CD4-positive, alpha-beta memory T cell (primary cell): ENCODE measurements at regions not wholly inside any gene's neighbourhood (a gene's known extent, or its start where the extent isn't known, plus 50 kb on each side); places are given as distances from the start of the nearest gene placed in this dataset.

Experiments used
- CTCF ChIA-PET: fragments of 350-600 bp; sonication (Branson Sonifier 250); formaldehyde crosslinking; loops from one replicate; lab custom pipeline; 2021; ENCODE audit warnings: inconsistent platforms; ENCODE audit not compliant: partially characterized antibody; lab: Charles Lee
- POLR2A ChIA-PET: fragments of 350-600 bp; sonication (Branson Sonifier 250); formaldehyde crosslinking; loops from one replicate; lab custom pipeline; 2021; ENCODE audit not compliant: partially characterized antibody; lab: Charles Lee
- DNase-seq, 5 donors: peaks; one replicate each; pipeline versions ENCODE4 v3.0.0 to v3.0.0-alpha.2; 2020 to 2022; ENCODE audit warnings: mixed read lengths in 1 of 5
- H3K27ac ChIP-seq: one replicate; pipeline ENCODE4 v1.7.0; 2013; ENCODE audit warnings: low read depth, low read length
- H3K27me3 ChIP-seq: 2 replicates; pipeline ENCODE4 v1.7.0; 2013; ENCODE audit warnings: mild to moderate bottlenecking, low read length, moderate library complexity; ENCODE audit not compliant: insufficient read depth
- H3K36me3 ChIP-seq: 2 replicates; pipeline ENCODE4 v1.7.0; 2013; ENCODE audit warnings: mild to moderate bottlenecking, low read length, moderate library complexity; ENCODE audit not compliant: insufficient read depth
- H3K4me1 ChIP-seq: 2 replicates; pipeline ENCODE4 v1.7.0; 2013; ENCODE audit warnings: mild to moderate bottlenecking, low read length, moderate library complexity; ENCODE audit not compliant: insufficient read depth
- H3K4me3 ChIP-seq, 2 donors: one replicate each; pipeline ENCODE4 v1.7.0; 2013; ENCODE audit warnings: low read length in 2 of 2, mild to moderate bottlenecking in 1 of 2
- H3K9me3 ChIP-seq, 2 donors: one replicate each; pipeline ENCODE4 v1.7.0; 2013; ENCODE audit warnings: low read length in 2 of 2, control low read depth in 1 of 2; ENCODE audit not compliant: control insufficient read depth in 1 of 2
- H3K27ac Mint-ChIP-seq, 7 donors: one replicate each; pipeline ENCODE4 v1.8.0; 2020 to 2021; ENCODE audit warnings: mixed read lengths in 7 of 7, mild to moderate bottlenecking in 6 of 7, inconsistent platforms in 3 of 7, moderate library complexity in 3 of 7
- H3K27me3 Mint-ChIP-seq, 2 donors: one replicate each; pipeline ENCODE4 v1.8.0; 2020 to 2021; ENCODE audit warnings: mixed read lengths in 2 of 2
- H3K36me3 Mint-ChIP-seq, 2 donors: one replicate each; pipeline ENCODE4 v1.8.0; 2020 to 2021; ENCODE audit warnings: mixed read lengths in 2 of 2, inconsistent platforms in 1 of 2, mild to moderate bottlenecking in 1 of 2
- H3K4me1 Mint-ChIP-seq, 4 donors: one replicate each; pipeline ENCODE4 v1.8.0; 2020 to 2021; ENCODE audit warnings: mixed read lengths in 4 of 4, mild to moderate bottlenecking in 1 of 4
- H3K4me3 Mint-ChIP-seq, 8 donors: one replicate each; pipeline ENCODE4 v1.8.0; 2020 to 2021; ENCODE audit warnings: mixed read lengths in 8 of 8, mild to moderate bottlenecking in 7 of 8, moderate library complexity in 6 of 8, inconsistent platforms in 3 of 8
- H3K9me3 Mint-ChIP-seq, 8 donors: one replicate each; pipeline ENCODE4 v1.8.0; 2020 to 2021; ENCODE audit warnings: mixed read lengths in 8 of 8, mild to moderate bottlenecking in 5 of 8, inconsistent platforms in 3 of 8, moderate library complexity in 1 of 8
- intact Hi-C: fragments of 100-400 bp; cut with micrococcal nuclease; formaldehyde crosslinking; loops from one replicate; pipeline ENCODE4 v1.15.1; 2023

- intact Hi-C loops, result loop anchor here (1.0 to 5.0 kb wide), 6 partner anchors 176 to 676 kb away; partner anchors contain the start of genes CHST11 and TXNRD1
- ChIA-PET POLR2A (no interaction called here), CTCF (interaction anchor here (3.4 kb wide), 1 partner anchor 495 kb away, joined by 37 read pairs; no protein-coding TSS in a partner anchor)
- Mint-ChIP-seq H3K36me3 (no peaks in the 10 kb centered on the region), H3K4me3 (no peak overlapping the region), H3K27ac (no peak overlapping the region), H3K27me3 (no peaks in the 10 kb centered on the region), H3K4me1 (peaks cover 0 to 2% (median 0%) of the 10 kb centered on the region in 4 donors), H3K9me3 (peaks cover 0 to 2% (median 0%) of the 10 kb centered on the region in 8 donors)
- H3K36me3 ChIP-seq, result no peaks in the 10 kb centered on the region
- H3K27me3 ChIP-seq, result no peaks in the 10 kb centered on the region
- peak in 4 of 5 donors; percentile 27 to 31 (median 30) for DNase-seq
- H3K4me1 ChIP-seq, result no peaks in the 10 kb centered on the region
- no peak overlapping the region for H3K4me3 ChIP-seq
- H3K27ac ChIP-seq, result no peak overlapping the region
- H3K9me3 ChIP-seq, result no peaks in the 10 kb centered on the region
Observed at GRCh38 chr12:104877103-104877705, 80.9 kb downstream of the SLC41A2 start.

- Mint-ChIP-seq H3K27ac (no peak overlapping the region), H3K9me3 (peaks cover 0 to 2% (median 0%) of the 10 kb centered on the region in 8 donors), H3K27me3 (peaks cover 0 to 2% of the 10 kb centered on the region in 2 donors), H3K4me1 (peaks cover 0 to 2% (median 0%) of the 10 kb centered on the region in 4 donors), H3K36me3 (no peaks in the 10 kb centered on the region), H3K4me3 (no peak overlapping the region)
- CTCF ChIA-PET, result interaction anchor here (1.5 kb wide), 1 partner anchor 492 kb away, joined by 7 read pairs; no protein-coding TSS in a partner anchor
- no peaks in the 10 kb centered on the region for H3K27me3 ChIP-seq
- no peak overlapping the region for H3K4me3 ChIP-seq
- POLR2A ChIA-PET, result no interaction called here
- H3K27ac ChIP-seq, result no peak overlapping the region
- no peaks in the 10 kb centered on the region for H3K36me3 ChIP-seq
- intact Hi-C loops, result no loop called here
- no peaks in the 10 kb centered on the region for H3K9me3 ChIP-seq
- DNase-seq, result no peak
- no peaks in the 10 kb centered on the region for H3K4me1 ChIP-seq
Observed at GRCh38 chr12:104873374-104873773, 84.7 kb downstream of the SLC41A2 start.

- DNase-seq, result no peak
- H3K4me3 Mint-ChIP-seq, result no peak overlapping the region
- no peak overlapping the region for H3K27ac ChIP-seq
- CTCF ChIA-PET, result interaction anchor here (1.0 kb wide), 1 partner anchor 489 kb away, joined by 4 read pairs; no protein-coding TSS in a partner anchor
- no peaks in the 10 kb centered on the region for H3K27me3 ChIP-seq
- H3K27ac Mint-ChIP-seq, result no peak overlapping the region
- H3K4me3 ChIP-seq, result no peak overlapping the region
- no peaks in the 10 kb centered on the region for H3K9me3 Mint-ChIP-seq
- no peaks in the 10 kb centered on the region for H3K36me3 ChIP-seq
- no peaks in the 10 kb centered on the region for H3K9me3 ChIP-seq
- intact Hi-C loops, result no loop called here
- H3K4me1 ChIP-seq, result no peaks in the 10 kb centered on the region
- H3K36me3 Mint-ChIP-seq, result no peaks in the 10 kb centered on the region
- H3K27me3 Mint-ChIP-seq, result peaks cover 0 to 2% of the 10 kb centered on the region in 2 donors
- H3K4me1 Mint-ChIP-seq, result peaks cover 0 to 2% (median 0%) of the 10 kb centered on the region in 4 donors
- POLR2A ChIA-PET, result no interaction called here
Observed at GRCh38 chr12:104870797-104871196, 87.3 kb downstream of the SLC41A2 start.

GRCh38 chr12:104866291-104866690, 91.8 kb downstream of the SLC41A2 start:
- Histone ChIP-seq H3K27ac (no peak overlapping the region), H3K4me3 (no peak overlapping the region), H3K9me3 (no peaks in the 10 kb centered on the region), H3K27me3 (no peaks in the 10 kb centered on the region), H3K4me1 (no peaks in the 10 kb centered on the region), H3K36me3 (no peaks in the 10 kb centered on the region)
- CTCF ChIA-PET, result no interaction called here
- H3K4me3 Mint-ChIP-seq, result no peak overlapping the region
- H3K36me3 Mint-ChIP-seq, result no peaks in the 10 kb centered on the region
- peaks cover 0 to 2% (median 0%) of the 10 kb centered on the region in 4 donors for H3K4me1 Mint-ChIP-seq
- intact Hi-C loops, result no loop called here
- H3K9me3 Mint-ChIP-seq, result no peaks in the 10 kb centered on the region
- POLR2A ChIA-PET, result no interaction called here
- no peak for DNase-seq
- no peak overlapping the region for H3K27ac Mint-ChIP-seq
- peaks cover 0 to 2% of the 10 kb centered on the region in 2 donors for H3K27me3 Mint-ChIP-seq

GRCh38 chr12:104865080-104865479, 93.0 kb downstream of the SLC41A2 start:
- no peak for DNase-seq
- Histone ChIP-seq H3K4me1 (no peaks in the 10 kb centered on the region), H3K9me3 (no peaks in the 10 kb centered on the region), H3K27ac (no peak overlapping the region), H3K36me3 (no peaks in the 10 kb centered on the region), H3K27me3 (no peaks in the 10 kb centered on the region), H3K4me3 (no peak overlapping the region)
- ChIA-PET POLR2A (no interaction called here), CTCF (interaction anchor here (1.6 kb wide), 1 partner anchor 74 kb away, joined by 4 read pairs; no protein-coding TSS in a partner anchor)
- H3K36me3 Mint-ChIP-seq, result no peaks in the 10 kb centered on the region
- H3K27me3 Mint-ChIP-seq, result peaks cover 0 to 2% of the 10 kb centered on the region in 2 donors
- intact Hi-C loops, result no loop called here
- H3K4me3 Mint-ChIP-seq, result no peak overlapping the region
- H3K27ac Mint-ChIP-seq, result no peak overlapping the region
- no peaks in the 10 kb centered on the region for H3K9me3 Mint-ChIP-seq
- peaks cover 0 to 2% (median 0%) of the 10 kb centered on the region in 4 donors for H3K4me1 Mint-ChIP-seq

- Mint-ChIP-seq H3K4me1 (peaks cover 0 to 2% (median 0%) of the 10 kb centered on the region in 4 donors), H3K4me3 (no peak overlapping the region), H3K9me3 (no peaks in the 10 kb centered on the region), H3K36me3 (no peaks in the 10 kb centered on the region), H3K27ac (no peak overlapping the region), H3K27me3 (peaks cover 0 to 2% of the 10 kb centered on the region in 2 donors)
- no peak overlapping the region for H3K27ac ChIP-seq
- no peaks in the 10 kb centered on the region for H3K4me1 ChIP-seq
- H3K4me3 ChIP-seq, result no peak overlapping the region
- ChIA-PET POLR2A (no interaction called here), CTCF (interaction anchor here (1.0 to 1.6 kb wide), 2 partner anchors 74 to 483 kb away, joined by 3 to 4 read pairs; no protein-coding TSS in a partner anchor)
- intact Hi-C loops, result no loop called here
- no peaks in the 10 kb centered on the region for H3K9me3 ChIP-seq
- H3K36me3 ChIP-seq, result no peaks in the 10 kb centered on the region
- no peak for DNase-seq
- H3K27me3 ChIP-seq, result no peaks in the 10 kb centered on the region
Observed at GRCh38 chr12:104864668-104865067, 93.4 kb downstream of the SLC41A2 start.

- H3K4me3 Mint-ChIP-seq, result no peak overlapping the region
- DNase-seq, result no peak
- intact Hi-C loops, result no loop called here
- Histone ChIP-seq H3K9me3 (no peaks in the 10 kb centered on the region), H3K36me3 (no peaks in the 10 kb centered on the region), H3K4me3 (no peak overlapping the region), H3K4me1 (no peaks in the 10 kb centered on the region), H3K27ac (no peak overlapping the region), H3K27me3 (no peaks in the 10 kb centered on the region)
- ChIA-PET CTCF (no interaction called here), POLR2A (interaction anchor here (0.7 kb wide), 1 partner anchor 714 kb away, joined by 5 read pairs; no protein-coding TSS in a partner anchor)
- no peaks in the 10 kb centered on the region for H3K9me3 Mint-ChIP-seq
- peak overlapping the region in 1 of 7 donors; percentile 16 for H3K27ac Mint-ChIP-seq
- no peaks in the 10 kb centered on the region for H3K36me3 Mint-ChIP-seq
- H3K4me1 Mint-ChIP-seq, result peaks cover 0 to 2% (median 0%) of the 10 kb centered on the region in 4 donors
- H3K27me3 Mint-ChIP-seq, result no peaks in the 10 kb centered on the region
Observed at GRCh38 chr12:104863296-104863948, 94.7 kb downstream of the SLC41A2 start.
